ENCODE measurements at regions not wholly inside any gene's neighbourhood (a gene's known extent, or its start where the extent isn't known, plus 50 kb on each side); places are given as distances from the start of the nearest gene placed in this dataset.

DNA sequence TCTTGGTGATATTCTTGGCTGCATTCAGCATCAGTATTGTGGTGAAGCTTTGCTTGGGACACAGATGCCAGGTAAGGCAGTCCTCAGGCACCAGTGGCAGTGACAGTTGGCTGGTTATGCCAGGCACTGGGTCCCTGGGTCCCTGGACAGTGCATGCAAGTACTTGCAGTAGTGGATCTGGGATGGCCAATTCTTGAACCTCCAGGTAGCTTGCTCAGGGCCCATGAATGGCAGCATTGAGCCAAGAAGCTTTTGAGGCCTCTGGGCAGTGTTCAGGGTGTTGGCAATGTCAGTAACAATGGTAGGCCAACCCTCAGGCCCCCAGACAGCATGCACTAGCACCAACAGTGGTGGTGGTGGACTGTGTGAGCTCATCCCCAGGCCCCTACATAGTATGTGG is 106.8 kb upstream of the ANXA10 start:
- ATAC-seq = no peak
- Mint-ChIP-seq H3K4me3 (no peak overlapping the region), H3K4me1 (no peaks in the 10 kb centered on the region), H3K9me3 (peaks cover 31% of the 10 kb centered on the region), H3K36me3 (peaks cover 9% of the 10 kb centered on the region), H3K27ac (no peak overlapping the region), H3K27me3 (ENCODE audit: low read depth) (no peaks in the 10 kb centered on the region)
- TF ChIP-seq ZNF138 (CRISPR knock-in tag; conservative IDR thresholded peaks at IDR 0.05) = no peak
- no peak for TF ChIP-seq PRRX2 (CRISPR knock-in tag; IDR thresholded peaks at IDR 0.05)
- TF ChIP-seq ZNF219 (CRISPR knock-in tag; IDR thresholded peaks at IDR 0.05; ENCODE audit: borderline replicate concordance) = no peak
- no peak for TF ChIP-seq NFATC4 (CRISPR knock-in tag; IDR thresholded peaks at IDR 0.05)
- TF ChIP-seq, protein P1, sequence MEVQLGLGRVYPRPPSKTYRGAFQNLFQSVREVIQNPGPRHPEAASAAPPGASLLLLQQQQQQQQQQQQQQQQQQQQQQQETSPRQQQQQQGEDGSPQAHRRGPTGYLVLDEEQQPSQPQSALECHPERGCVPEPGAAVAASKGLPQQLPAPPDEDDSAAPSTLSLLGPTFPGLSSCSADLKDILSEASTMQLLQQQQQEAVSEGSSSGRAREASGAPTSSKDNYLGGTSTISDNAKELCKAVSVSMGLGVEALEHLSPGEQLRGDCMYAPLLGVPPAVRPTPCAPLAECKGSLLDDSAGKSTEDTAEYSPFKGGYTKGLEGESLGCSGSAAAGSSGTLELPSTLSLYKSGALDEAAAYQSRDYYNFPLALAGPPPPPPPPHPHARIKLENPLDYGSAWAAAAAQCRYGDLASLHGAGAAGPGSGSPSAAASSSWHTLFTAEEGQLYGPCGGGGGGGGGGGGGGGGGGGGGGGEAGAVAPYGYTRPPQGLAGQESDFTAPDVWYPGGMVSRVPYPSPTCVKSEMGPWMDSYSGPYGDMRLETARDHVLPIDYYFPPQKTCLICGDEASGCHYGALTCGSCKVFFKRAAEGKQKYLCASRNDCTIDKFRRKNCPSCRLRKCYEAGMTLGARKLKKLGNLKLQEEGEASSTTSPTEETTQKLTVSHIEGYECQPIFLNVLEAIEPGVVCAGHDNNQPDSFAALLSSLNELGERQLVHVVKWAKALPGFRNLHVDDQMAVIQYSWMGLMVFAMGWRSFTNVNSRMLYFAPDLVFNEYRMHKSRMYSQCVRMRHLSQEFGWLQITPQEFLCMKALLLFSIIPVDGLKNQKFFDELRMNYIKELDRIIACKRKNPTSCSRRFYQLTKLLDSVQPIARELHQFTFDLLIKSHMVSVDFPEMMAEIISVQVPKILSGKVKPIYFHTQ (CRISPR knock-in tag; IDR thresholded peaks at IDR 0.05) = no peak
- ChIA-PET CTCF (no interaction called here), POLR2A (no interaction called here)
- no peak for DNase-seq (ENCODE audit: low spot score)

GRCh38 chr4:167986044-167986443 is 106.3 kb upstream of the ANXA10 start:
- DNase-seq (ENCODE audit: low spot score) (no peak), ATAC-seq (no peak)
- Mint-ChIP-seq H3K4me3 (no peak overlapping the region), H3K9me3 (peaks cover 31% of the 10 kb centered on the region), H3K4me1 (no peaks in the 10 kb centered on the region), H3K36me3 (peaks cover 9% of the 10 kb centered on the region), H3K27me3 (ENCODE audit: low read depth) (no peaks in the 10 kb centered on the region), H3K27ac (no peak overlapping the region)
- no peak for TF ChIP-seq ZNF416 (CRISPR knock-in tag; IDR thresholded peaks at IDR 0.05)
- TF ChIP-seq, protein P2, sequence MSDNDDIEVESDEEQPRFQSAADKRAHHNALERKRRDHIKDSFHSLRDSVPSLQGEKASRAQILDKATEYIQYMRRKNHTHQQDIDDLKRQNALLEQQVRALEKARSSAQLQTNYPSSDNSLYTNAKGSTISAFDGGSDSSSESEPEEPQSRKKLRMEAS (CRISPR knock-in tag; IDR thresholded peaks at IDR 0.05) = no peak
- no peak for TF ChIP-seq FOXP4 (CRISPR knock-in tag; IDR thresholded peaks at IDR 0.05)
- TF ChIP-seq TEAD1 (CRISPR knock-in tag; IDR thresholded peaks at IDR 0.05) = no peak
- ChIA-PET CTCF (no interaction called here), POLR2A (interaction anchor here (0.6 kb wide), 1 partner anchor 28 kb away, joined by 3 read pairs; no protein-coding TSS in a partner anchor)

DNA sequence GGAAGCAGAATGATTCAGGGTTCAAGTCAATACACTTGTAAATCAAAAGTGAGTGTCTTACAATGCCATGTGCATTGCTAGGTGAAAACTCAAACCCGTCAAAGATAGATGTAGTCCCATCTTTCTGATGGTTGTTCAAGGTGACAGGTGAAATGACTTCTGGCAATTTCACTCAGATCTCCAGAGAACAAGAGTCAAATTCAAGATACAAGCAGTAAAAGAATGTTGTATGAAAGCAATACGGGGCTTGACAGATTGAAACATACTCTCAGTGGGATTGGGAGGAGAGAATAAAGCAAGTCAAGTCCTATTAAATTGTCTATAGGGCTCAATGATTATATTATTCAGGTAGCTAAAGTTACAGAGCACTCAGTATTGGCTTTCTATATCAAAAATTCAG is 105.1 kb upstream of the ANXA10 start:
- TF ChIP-seq KAT7 (CRISPR knock-in tag; IDR thresholded peaks at IDR 0.05; ENCODE audit: borderline replicate concordance) = no peak
- no peak for TF ChIP-seq JUN (CRISPR knock-in tag; IDR thresholded peaks at IDR 0.05)

DNA sequence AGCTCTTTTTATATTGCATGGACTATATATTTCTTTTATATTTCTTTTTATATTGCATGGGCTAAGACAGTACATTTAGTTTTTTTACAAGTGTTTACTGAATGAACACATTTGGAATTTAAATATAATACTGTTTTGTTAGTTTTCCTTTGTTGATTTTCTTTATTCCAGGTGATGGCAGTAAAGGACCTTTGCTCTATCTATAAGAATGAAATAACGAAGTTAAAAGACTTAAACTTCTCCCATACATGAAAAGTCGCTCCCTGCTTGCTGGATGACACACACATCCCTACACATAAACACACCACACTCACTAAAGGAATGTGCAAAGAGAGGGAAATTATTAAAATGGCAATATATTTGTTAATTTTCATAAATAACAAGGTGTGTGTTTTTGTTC is 102.5 kb upstream of the ANXA10 start:
- H3K4me3 Mint-ChIP-seq = no peak overlapping the region
- POLR2A ChIA-PET = no interaction called here
- no peaks in the 10 kb centered on the region for H3K4me1 Mint-ChIP-seq
- 0 out of 2 replicates have a peak, but pooled peaks cover 4% of the 10 kb centered on the region for H3K36me3 Mint-ChIP-seq
- H3K9me3 Mint-ChIP-seq = peaks cover 13% of the 10 kb centered on the region
- H3K27me3 Mint-ChIP-seq (ENCODE audit: low read depth) = no peaks in the 10 kb centered on the region
- ATAC-seq = no peak
- H3K27ac Mint-ChIP-seq = no peak overlapping the region
- CTCF ChIA-PET = no interaction called here
- DNase-seq (ENCODE audit: low spot score) = no peak
- TF ChIP-seq TP53 (CRISPR knock-in tag; IDR thresholded peaks at IDR 0.05) (no peak), JAZF1 (CRISPR knock-in tag; IDR thresholded peaks at IDR 0.05) (no peak), NR3C1 (CRISPR knock-in tag; conservative IDR thresholded peaks at IDR 0.05; ENCODE audit: low read depth) (no peak), TEAD4 (CRISPR knock-in tag; IDR thresholded peaks at IDR 0.05) (no peak), TEAD1 (CRISPR knock-in tag; IDR thresholded peaks at IDR 0.05) (no peak), E2F4 (CRISPR knock-in tag; IDR thresholded peaks at IDR 0.05; ENCODE audit: borderline replicate concordance, low read depth) (no peak), ATF1 (CRISPR knock-in tag; IDR thresholded peaks at IDR 0.05) (no peak), ZNF423 (CRISPR knock-in tag; IDR thresholded peaks at IDR 0.05) (no peak), ZNF671 (CRISPR knock-in tag; IDR thresholded peaks at IDR 0.05) (no peak)
- TF ChIP-seq, protein P3, sequence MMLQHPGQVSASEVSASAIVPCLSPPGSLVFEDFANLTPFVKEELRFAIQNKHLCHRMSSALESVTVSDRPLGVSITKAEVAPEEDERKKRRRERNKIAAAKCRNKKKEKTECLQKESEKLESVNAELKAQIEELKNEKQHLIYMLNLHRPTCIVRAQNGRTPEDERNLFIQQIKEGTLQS (CRISPR knock-in tag; conservative IDR thresholded peaks at IDR 0.05) = no peak
- TF ChIP-seq, protein P4, sequence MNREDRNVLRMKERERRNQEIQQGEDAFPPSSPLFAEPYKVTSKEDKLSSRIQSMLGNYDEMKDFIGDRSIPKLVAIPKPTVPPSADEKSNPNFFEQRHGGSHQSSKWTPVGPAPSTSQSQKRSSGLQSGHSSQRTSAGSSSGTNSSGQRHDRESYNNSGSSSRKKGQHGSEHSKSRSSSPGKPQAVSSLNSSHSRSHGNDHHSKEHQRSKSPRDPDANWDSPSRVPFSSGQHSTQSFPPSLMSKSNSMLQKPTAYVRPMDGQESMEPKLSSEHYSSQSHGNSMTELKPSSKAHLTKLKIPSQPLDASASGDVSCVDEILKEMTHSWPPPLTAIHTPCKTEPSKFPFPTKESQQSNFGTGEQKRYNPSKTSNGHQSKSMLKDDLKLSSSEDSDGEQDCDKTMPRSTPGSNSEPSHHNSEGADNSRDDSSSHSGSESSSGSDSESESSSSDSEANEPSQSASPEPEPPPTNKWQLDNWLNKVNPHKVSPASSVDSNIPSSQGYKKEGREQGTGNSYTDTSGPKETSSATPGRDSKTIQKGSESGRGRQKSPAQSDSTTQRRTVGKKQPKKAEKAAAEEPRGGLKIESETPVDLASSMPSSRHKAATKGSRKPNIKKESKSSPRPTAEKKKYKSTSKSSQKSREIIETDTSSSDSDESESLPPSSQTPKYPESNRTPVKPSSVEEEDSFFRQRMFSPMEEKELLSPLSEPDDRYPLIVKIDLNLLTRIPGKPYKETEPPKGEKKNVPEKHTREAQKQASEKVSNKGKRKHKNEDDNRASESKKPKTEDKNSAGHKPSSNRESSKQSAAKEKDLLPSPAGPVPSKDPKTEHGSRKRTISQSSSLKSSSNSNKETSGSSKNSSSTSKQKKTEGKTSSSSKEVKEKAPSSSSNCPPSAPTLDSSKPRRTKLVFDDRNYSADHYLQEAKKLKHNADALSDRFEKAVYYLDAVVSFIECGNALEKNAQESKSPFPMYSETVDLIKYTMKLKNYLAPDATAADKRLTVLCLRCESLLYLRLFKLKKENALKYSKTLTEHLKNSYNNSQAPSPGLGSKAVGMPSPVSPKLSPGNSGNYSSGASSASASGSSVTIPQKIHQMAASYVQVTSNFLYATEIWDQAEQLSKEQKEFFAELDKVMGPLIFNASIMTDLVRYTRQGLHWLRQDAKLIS (CRISPR knock-in tag; IDR thresholded peaks at IDR 0.05; ENCODE audit: borderline replicate concordance) = no peak

More for the DNA sequence above, 105.1 kb upstream of the ANXA10 start:
- Mint-ChIP-seq H3K27me3 (ENCODE audit: low read depth) (no peaks in the 10 kb centered on the region), H3K4me1 (no peaks in the 10 kb centered on the region), H3K27ac (no peak overlapping the region), H3K36me3 (peaks cover 9% of the 10 kb centered on the region), H3K4me3 (no peak overlapping the region), H3K9me3 (peaks cover 24% of the 10 kb centered on the region)
- no peak for DNase-seq (ENCODE audit: low spot score)
- ChIA-PET CTCF (no interaction called here), POLR2A (no interaction called here)
- ATAC-seq = no peak
